GM12891 (cell line): ENCODE measurements at regions not wholly inside any gene's neighbourhood (a gene's known extent, or its start where the extent isn't known, plus 50 kb on each side); places are given as distances from the start of the nearest gene placed in this dataset.

Source experiments
- PAX5 ChIP-seq: IDR thresholded peaks from 2 replicates; pipeline ENCODE4 v1.6.1; 2011; ENCODE audit warnings: low read length, moderate library complexity, mild to moderate bottlenecking; ENCODE audit not compliant: insufficient read depth, severe bottlenecking
- POLR2A ChIP-seq: IDR thresholded peaks from 2 replicates; pipeline ENCODE4 v1.6.1; 2011; ENCODE audit warnings: low read depth, low read length, control low read depth
- POLR2AphosphoS5 ChIP-seq: IDR thresholded peaks from 2 replicates; pipeline ENCODE4 v1.6.1; 2011; ENCODE audit warnings: low read depth, low read length, control low read depth
- POU2F2 ChIP-seq: IDR thresholded peaks from 2 replicates; pipeline ENCODE4 v1.6.1; 2011; ENCODE audit warnings: low read depth, mild to moderate bottlenecking, control low read depth, low read length, moderate library complexity
- SPI1 ChIP-seq: IDR thresholded peaks from 2 replicates; pipeline ENCODE4 v1.6.1; 2011; ENCODE audit warnings: low read depth, low read length, control low read depth
- TAF1 ChIP-seq: IDR thresholded peaks from 2 replicates; pipeline ENCODE4 v1.6.1; 2011; ENCODE audit warnings: low read depth, low read length, control low read depth

GRCh38 chr2:136051725-136052048 lies 66.3 kb upstream of the DARS1 start:
- no peak for TF ChIP-seq POLR2A
- no peak for TF ChIP-seq POLR2AphosphoS5
- no peak for TF ChIP-seq TAF1
- TF ChIP-seq SPI1 = peak; percentile 36; the same call in 1 of the 2 replicates
- TF ChIP-seq PAX5 = no peak
- no peak for TF ChIP-seq POU2F2
